H9 (cell line): ENCODE measurements at regions not wholly inside any gene's neighbourhood (a gene's known extent, or its start where the extent isn't known, plus 50 kb on each side); places are given as distances from the start of the nearest gene placed in this dataset.

Experiments used
- DNase-seq: peaks from one replicate; pipeline ENCODE4 v3.0.0-alpha.2; 2017
- H2AFZ ChIP-seq: one replicate; pipeline ENCODE4 v1.6.1; 2013; ENCODE audit warnings: mild to moderate bottlenecking, low read length, control low read depth, moderate library complexity
- H2AK5ac ChIP-seq: 2 replicates; pipeline ENCODE4 v1.6.1; 2013; ENCODE audit warnings: low read length, control low read depth, mixed read lengths; ENCODE audit not compliant: insufficient read length
- H2BK120ac ChIP-seq: one replicate; pipeline ENCODE4 v1.6.1; 2013; ENCODE audit warnings: low read depth, mild to moderate bottlenecking, low read length, control low read depth, inconsistent platforms; ENCODE audit not compliant: poor library complexity, severe bottlenecking
- H2BK12ac ChIP-seq: 2 replicates; pipeline ENCODE4 v1.6.1; 2013; ENCODE audit warnings: low read length, control low read depth, mixed read lengths, low read depth; ENCODE audit not compliant: insufficient read length
- H2BK15ac ChIP-seq: 2 replicates; pipeline ENCODE4 v1.6.1; 2013; ENCODE audit warnings: low read depth, low read length, control low read depth
- H2BK20ac ChIP-seq: one replicate; pipeline ENCODE4 v1.6.1; 2013; ENCODE audit warnings: low read depth, mild to moderate bottlenecking, low read length, control low read depth, inconsistent platforms; ENCODE audit not compliant: poor library complexity, severe bottlenecking
- H2BK5ac ChIP-seq: 2 replicates; pipeline ENCODE4 v1.6.1; 2013; ENCODE audit warnings: low read length, control low read depth, mixed read lengths; ENCODE audit not compliant: insufficient read length
- H3K14ac ChIP-seq: 2 replicates; pipeline ENCODE4 v1.6.1; 2013; ENCODE audit warnings: low read length, control low read depth; ENCODE audit not compliant: insufficient read depth
- H3K18ac ChIP-seq: 2 replicates; pipeline ENCODE4 v1.6.1; 2013; ENCODE audit warnings: low read depth, mild to moderate bottlenecking, mixed read lengths, low read length, control low read depth; ENCODE audit not compliant: insufficient read length
- H3K23ac ChIP-seq: 2 replicates; pipeline ENCODE4 v1.6.1; 2013; ENCODE audit warnings: low read length, control low read depth, mixed read lengths, low read depth; ENCODE audit not compliant: insufficient read length
- H3K23me2 ChIP-seq: 2 replicates; pipeline ENCODE4 v1.6.1; 2013; ENCODE audit warnings: low read depth, mild to moderate bottlenecking, mixed read lengths, low read length, control low read depth; ENCODE audit not compliant: insufficient read length, poor library complexity, severe bottlenecking
- H3K27ac ChIP-seq: 2 replicates; pipeline ENCODE4 v1.5.1; 2013; ENCODE audit warnings: low read length, control low read depth, mixed read lengths, low read depth; ENCODE audit not compliant: insufficient read length
- H3K27me3 ChIP-seq: 2 replicates; pipeline ENCODE4 v1.6.1; 2013; ENCODE audit warnings: low read length, control low read depth, inconsistent platforms; ENCODE audit not compliant: insufficient read depth
- H3K4ac ChIP-seq: 2 replicates; pipeline ENCODE4 v1.6.1; 2013; ENCODE audit warnings: low read depth, mild to moderate bottlenecking, control low read depth, inconsistent platforms, low read length, moderate library complexity
- H3K4me1 ChIP-seq: 2 replicates; pipeline ENCODE4 v1.6.1; 2013; ENCODE audit warnings: low read length, control low read depth, inconsistent platforms; ENCODE audit not compliant: insufficient read depth
- H3K4me2 ChIP-seq: 2 replicates; pipeline ENCODE4 v1.6.1; 2013; ENCODE audit warnings: low read length, control low read depth, mixed read lengths; ENCODE audit not compliant: insufficient read length, insufficient read depth
- H3K56ac ChIP-seq: 2 replicates; pipeline ENCODE4 v1.6.1; 2013; ENCODE audit warnings: low read depth, mild to moderate bottlenecking, mixed read lengths, low read length, control low read depth; ENCODE audit not compliant: insufficient read length
- H3K79me1 ChIP-seq: 2 replicates; pipeline ENCODE4 v1.6.1; 2013; ENCODE audit warnings: low read depth, mild to moderate bottlenecking, moderate library complexity, low read length, control low read depth, inconsistent platforms; ENCODE audit not compliant: insufficient read depth, poor library complexity, severe bottlenecking
- H3K79me2 ChIP-seq: 2 replicates; pipeline ENCODE4 v1.6.1; 2013; ENCODE audit warnings: low read length, control low read depth, inconsistent platforms; ENCODE audit not compliant: insufficient read depth
- H3K9ac ChIP-seq: 2 replicates; pipeline ENCODE4 v1.6.1; 2013; ENCODE audit warnings: low read length, control low read depth, mixed read lengths; ENCODE audit not compliant: insufficient read length; ENCODE audit errors: extremely low read depth
- H3K9me3 ChIP-seq: one replicate; pipeline ENCODE4 v1.6.1; 2013; ENCODE audit warnings: low read depth, low read length, inconsistent platforms; ENCODE audit not compliant: control insufficient read depth
- H3T11ph ChIP-seq: one replicate; pipeline ENCODE4 v1.6.1; 2013; ENCODE audit warnings: mild to moderate bottlenecking, low read length, control low read depth, inconsistent platforms
- H4K20me1 ChIP-seq: one replicate; pipeline ENCODE4 v1.6.1; 2013; ENCODE audit not compliant: control insufficient read depth, insufficient read length, insufficient read depth
- H4K5ac ChIP-seq: 2 replicates; pipeline ENCODE4 v1.6.1; 2013; ENCODE audit warnings: low read depth, mild to moderate bottlenecking, mixed read lengths, low read length, control low read depth; ENCODE audit not compliant: insufficient read length
- H4K8ac ChIP-seq: replicated peaks from 2 replicates; pipeline ENCODE4 v1.6.1; 2013; ENCODE audit warnings: low read length, control low read depth, mixed read lengths, low read depth; ENCODE audit not compliant: insufficient read length
- H4K91ac ChIP-seq: 2 replicates; pipeline ENCODE4 v1.6.1; 2013; ENCODE audit warnings: low read depth, mild to moderate bottlenecking, moderate library complexity, mixed read lengths, low read length, control low read depth; ENCODE audit not compliant: insufficient read length
- H3K27ac Mint-ChIP-seq, 3 experiments: 2 replicates in 2 of 3; 3 replicates in 1 of 3; pipeline ENCODE4 v1.8.0; 2020 to 2021; ENCODE audit warnings: mixed read lengths in 3 of 3, mild to moderate bottlenecking in 1 of 3, moderate library complexity in 1 of 3
- H3K27me3 Mint-ChIP-seq: 2 replicates; pipeline ENCODE4 v1.8.0; 2021; ENCODE audit warnings: low read depth, mild to moderate bottlenecking, moderate library complexity, mixed read lengths
- H3K36me3 Mint-ChIP-seq, 3 experiments: 2 replicates in 2 of 3; 3 replicates in 1 of 3; pipeline ENCODE4 v1.8.0; 2020 to 2021; ENCODE audit warnings: low read depth in 3 of 3, mixed read lengths in 3 of 3; ENCODE audit not compliant: insufficient read depth in 1 of 3
- H3K4me1 Mint-ChIP-seq, 2 experiments: 2 replicates each; pipeline ENCODE4 v1.8.0; 2020; ENCODE audit warnings: mixed read lengths in 2 of 2
- H3K4me3 Mint-ChIP-seq, 2 experiments: 2 replicates in 1 of 2; 3 replicates in 1 of 2; pipeline ENCODE4 v1.8.0; 2020 to 2021; ENCODE audit warnings: mild to moderate bottlenecking in 2 of 2, mixed read lengths in 2 of 2, moderate library complexity in 1 of 2
- H3K9me3 Mint-ChIP-seq, 2 experiments: 2 replicates in 1 of 2; 3 replicates in 1 of 2; pipeline ENCODE4 v1.8.0; 2020; ENCODE audit warnings: mild to moderate bottlenecking in 2 of 2, mixed read lengths in 2 of 2, moderate library complexity in 1 of 2
- WGBS: extraction: QIAGEN DNeasy Blood & Tissue Kit; methylation state at CpG from one replicate; pipeline ENCODE4 v1.1.7; 2013; ENCODE audit warnings: missing lambda C conversion rate, low lambda C conversion rate, mixed read lengths; ENCODE audit not compliant: insufficient read length; ENCODE audit errors: extremely low coverage; 5-methylcytosine and 5-hydroxymethylcytosine counted together
- TF ChIP-seq, protein P1 (sequence below): fragments of 200-600 bp; sonication (generic); conservative IDR thresholded peaks from 3 replicates; pipeline ENCODE4 v1.8.0; 2021; ENCODE audit warnings: antibody characterized with exemption, mild to moderate bottlenecking

DNA sequence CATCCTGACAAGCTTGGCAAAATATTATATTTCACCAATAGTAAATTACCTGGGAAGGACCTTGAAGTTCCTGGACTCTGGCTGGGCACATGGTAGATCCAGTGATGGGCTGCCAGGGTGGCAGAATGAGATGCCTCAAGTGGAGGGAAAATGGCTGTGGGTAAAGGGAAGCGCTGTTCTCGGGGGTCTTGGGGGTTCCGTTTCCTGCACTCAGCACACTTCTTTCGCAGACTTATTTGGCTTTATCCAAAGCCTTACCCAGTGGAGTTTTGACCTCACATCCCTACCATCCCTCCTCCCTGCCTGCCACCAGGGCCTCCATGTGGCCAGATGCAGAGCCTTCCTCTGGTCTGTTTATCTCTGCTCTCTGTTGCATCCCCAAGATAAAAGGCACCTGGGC, 654.9 kb upstream of the HS6ST1 start:
- Mint-ChIP-seq H3K27me3 (peaks cover 4% of the 10 kb centered on the region), H3K9me3 (no peaks in the 10 kb centered on the region), H3K4me1 (peaks cover 4% of the 10 kb centered on the region in 2 experiments; a peak in 3 of 4 replicates), H3K36me3 (no peaks in the 10 kb centered on the region), H3K4me3 (no peak overlapping the region), H3K27ac (no peak overlapping the region)
- no peak overlapping the region for H4K5ac ChIP-seq
- H3K4me2 ChIP-seq: no peak overlapping the region
- no peaks in the 10 kb centered on the region for H3K23me2 ChIP-seq
- no peak overlapping the region for H3K56ac ChIP-seq
- no peaks in the 10 kb centered on the region for H4K20me1 ChIP-seq
- WGBS: no CpG with 5 or more reads among the region's 4 CpGs
- H3K27me3 ChIP-seq: no peaks in the 10 kb centered on the region
- TF ChIP-seq, protein P1, sequence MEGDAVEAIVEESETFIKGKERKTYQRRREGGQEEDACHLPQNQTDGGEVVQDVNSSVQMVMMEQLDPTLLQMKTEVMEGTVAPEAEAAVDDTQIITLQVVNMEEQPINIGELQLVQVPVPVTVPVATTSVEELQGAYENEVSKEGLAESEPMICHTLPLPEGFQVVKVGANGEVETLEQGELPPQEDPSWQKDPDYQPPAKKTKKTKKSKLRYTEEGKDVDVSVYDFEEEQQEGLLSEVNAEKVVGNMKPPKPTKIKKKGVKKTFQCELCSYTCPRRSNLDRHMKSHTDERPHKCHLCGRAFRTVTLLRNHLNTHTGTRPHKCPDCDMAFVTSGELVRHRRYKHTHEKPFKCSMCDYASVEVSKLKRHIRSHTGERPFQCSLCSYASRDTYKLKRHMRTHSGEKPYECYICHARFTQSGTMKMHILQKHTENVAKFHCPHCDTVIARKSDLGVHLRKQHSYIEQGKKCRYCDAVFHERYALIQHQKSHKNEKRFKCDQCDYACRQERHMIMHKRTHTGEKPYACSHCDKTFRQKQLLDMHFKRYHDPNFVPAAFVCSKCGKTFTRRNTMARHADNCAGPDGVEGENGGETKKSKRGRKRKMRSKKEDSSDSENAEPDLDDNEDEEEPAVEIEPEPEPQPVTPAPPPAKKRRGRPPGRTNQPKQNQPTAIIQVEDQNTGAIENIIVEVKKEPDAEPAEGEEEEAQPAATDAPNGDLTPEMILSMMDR: no peak
- no peak overlapping the region for H2BK120ac ChIP-seq
- H2BK20ac ChIP-seq: no peak overlapping the region
- no peak overlapping the region for H3K4ac ChIP-seq
- no peak overlapping the region for H3K14ac ChIP-seq
- no peak for DNase-seq
- H3K23ac ChIP-seq: no peak overlapping the region
- no peak overlapping the region for H3K9ac ChIP-seq
- H3K4me1 ChIP-seq: no peaks in the 10 kb centered on the region
- no peak overlapping the region for H2BK15ac ChIP-seq
- H3K9me3 ChIP-seq: no peaks in the 10 kb centered on the region
- H3K79me1 ChIP-seq: no peaks in the 10 kb centered on the region
- no peak overlapping the region for H4K8ac ChIP-seq
- H3K27ac ChIP-seq: no peak overlapping the region
- H3K18ac ChIP-seq: no peak overlapping the region
- no peak overlapping the region for H2BK12ac ChIP-seq
- H4K91ac ChIP-seq: no peak overlapping the region
- no peak overlapping the region for H3T11ph ChIP-seq
- H2AK5ac ChIP-seq: no peak overlapping the region
- no peak overlapping the region for H2AFZ ChIP-seq
- H2BK5ac ChIP-seq: no peak overlapping the region
- no peaks in the 10 kb centered on the region for H3K79me2 ChIP-seq
